ENCODE measurements at regions not wholly inside any gene's neighbourhood (a gene's known extent, or its start where the extent isn't known, plus 50 kb on each side); places are given as distances from the start of the nearest gene placed in this dataset.
"Not testable (repeated sequence)": the region's sequence is repeated elsewhere in the genome, so short reads cannot be mapped to it uniquely, and the experiment has no call there.

DNA sequence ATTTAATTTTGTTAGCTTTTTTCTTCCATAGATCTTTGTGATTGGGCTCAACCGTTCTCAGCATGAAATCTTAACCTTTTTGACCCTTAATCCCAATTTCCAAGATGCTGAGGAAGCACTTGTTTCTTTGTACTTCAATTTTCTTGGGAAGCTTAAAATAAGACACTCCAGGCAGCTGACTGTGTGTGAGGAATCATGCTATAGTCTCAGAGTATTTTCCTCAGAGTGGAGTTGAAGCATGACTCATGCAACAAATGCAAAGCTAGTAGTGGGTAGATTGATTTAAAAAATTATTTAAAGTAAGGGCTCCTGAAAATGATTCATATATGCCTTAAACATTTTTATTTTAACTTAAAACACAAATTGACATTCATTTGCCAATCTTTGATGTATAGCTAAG is 168.7 kb downstream of the BTBD3 start:
- H3K27me3 ChIP-seq (ENCODE audit: insufficient read depth, low read length): no peaks in the 10 kb centered on the region
- H3K4me3 ChIP-seq (ENCODE audit: low read length in 2 of 2): no peak overlapping the region
- no peaks in the 10 kb centered on the region for H3K36me3 ChIP-seq (ENCODE audit: insufficient read depth, low read length)
- POLR2A ChIA-PET (ENCODE audit: partially characterized antibody): no interaction called here
- H3K36me3 Mint-ChIP-seq: no peaks in the 10 kb centered on the region
- H3K9me3 Mint-ChIP-seq: peaks cover 0 to 9% (median 6%) of the 10 kb centered on the region in 8 donors
- no peaks in the 10 kb centered on the region for H3K4me1 Mint-ChIP-seq
- no peak overlapping the region for H3K27ac ChIP-seq (ENCODE audit: low read depth, low read length)
- no peak overlapping the region for H3K27ac Mint-ChIP-seq
- no peak for DNase-seq
- no peaks in the 10 kb centered on the region for H3K27me3 Mint-ChIP-seq
- H3K4me3 Mint-ChIP-seq: no peak overlapping the region
- CTCF ChIA-PET (ENCODE audit: partially characterized antibody): no interaction called here
- intact Hi-C loops (cut with micrococcal nuclease): no loop called here
- no peaks in the 10 kb centered on the region for H3K9me3 ChIP-seq (ENCODE audit: control insufficient read depth in 1 of 2, low read length in 2 of 2)
- H3K4me1 ChIP-seq (ENCODE audit: insufficient read depth, low read length): no peaks in the 10 kb centered on the region

DNA sequence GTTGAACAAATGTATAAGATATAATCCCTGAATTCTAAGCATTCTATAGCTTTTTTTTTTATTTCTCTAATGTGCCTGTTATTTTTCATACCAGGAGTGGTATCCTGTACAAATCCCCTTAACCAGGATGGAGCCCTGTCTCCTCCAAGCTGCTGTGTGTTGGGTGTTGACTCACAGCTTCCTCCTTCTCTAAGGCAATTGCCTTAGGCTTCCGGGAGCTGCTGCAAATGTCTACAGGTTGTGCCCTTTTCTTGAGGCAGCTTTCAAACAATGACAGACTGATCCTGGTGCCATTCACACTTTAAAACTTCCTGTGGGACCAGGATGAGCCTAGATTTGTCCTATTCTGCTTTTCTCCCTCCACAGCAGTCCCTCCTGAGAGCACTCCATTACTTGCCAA is 173.2 kb downstream of the BTBD3 start:
- no peak overlapping the region for H3K27ac Mint-ChIP-seq
- POLR2A ChIA-PET (ENCODE audit: partially characterized antibody): no interaction called here

DNA sequence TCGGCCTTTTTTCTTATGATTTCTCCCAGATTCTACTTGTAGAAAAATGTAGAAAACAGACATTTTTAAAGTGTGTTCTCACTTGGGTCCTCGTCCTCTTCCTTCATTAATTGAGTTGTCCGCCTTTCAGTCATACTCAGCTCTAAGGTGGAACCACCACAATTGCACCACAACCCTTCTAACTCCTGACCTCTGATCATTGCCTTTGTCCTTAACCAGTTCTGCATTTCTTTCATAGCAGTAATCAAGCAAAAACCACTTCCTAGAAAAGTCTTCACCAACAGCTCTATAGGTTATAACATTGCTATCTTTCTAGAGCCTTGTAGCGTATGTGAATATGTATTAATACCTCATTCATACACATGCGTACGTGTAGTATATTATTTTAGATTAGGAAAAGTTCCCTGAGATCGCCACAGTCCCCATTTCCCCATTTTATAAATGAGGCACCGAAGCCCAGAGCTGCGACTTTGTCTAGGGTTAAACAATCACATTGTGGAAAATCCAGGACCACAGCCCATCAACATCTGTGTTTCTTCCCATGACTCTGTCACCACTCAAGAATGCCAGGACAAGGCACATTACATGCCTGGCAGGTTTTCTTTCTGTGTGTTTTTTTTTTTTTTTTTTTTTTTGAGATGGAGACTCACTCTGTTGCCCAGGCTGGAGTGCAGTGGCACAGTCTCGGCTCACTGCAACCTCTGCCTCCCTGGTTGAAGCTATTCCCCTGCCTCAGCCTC is 175.5 kb downstream of the BTBD3 start:
- CTCF ChIA-PET (ENCODE audit: partially characterized antibody): no interaction called here
- no peaks in the 10 kb centered on the region for H3K36me3 Mint-ChIP-seq
- Histone ChIP-seq H3K27me3 (ENCODE audit: insufficient read depth, low read length) (no peaks in the 10 kb centered on the region), H3K9me3 (ENCODE audit: control insufficient read depth in 1 of 2, low read length in 2 of 2) (peaks cover 0 to 4% of the 10 kb centered on the region in 2 donors), H3K4me3 (ENCODE audit: low read length in 2 of 2) (no peak overlapping the region), H3K36me3 (ENCODE audit: insufficient read depth, low read length) (no peaks in the 10 kb centered on the region), H3K27ac (ENCODE audit: low read depth, low read length) (no peak overlapping the region), H3K4me1 (ENCODE audit: insufficient read depth, low read length) (no peaks in the 10 kb centered on the region)
- POLR2A ChIA-PET (ENCODE audit: partially characterized antibody): no interaction called here
- H3K27ac Mint-ChIP-seq: no peak overlapping the region
- no peaks in the 10 kb centered on the region for H3K4me1 Mint-ChIP-seq
- intact Hi-C loops (cut with micrococcal nuclease): no loop called here
- no peak overlapping the region for H3K4me3 Mint-ChIP-seq
- no peaks in the 10 kb centered on the region for H3K27me3 Mint-ChIP-seq
- no peak for DNase-seq
- H3K9me3 Mint-ChIP-seq: peaks cover 0 to 9% (median 3%) of the 10 kb centered on the region in 8 donors

More for the DNA sequence above, 173.2 kb downstream of the BTBD3 start:
- intact Hi-C loops (cut with micrococcal nuclease): no loop called here
- no peaks in the 10 kb centered on the region for H3K27me3 ChIP-seq (ENCODE audit: insufficient read depth, low read length)
- no peak overlapping the region for H3K4me3 ChIP-seq (ENCODE audit: low read length in 2 of 2)
- Mint-ChIP-seq H3K4me3 (no peak overlapping the region), H3K27me3 (no peaks in the 10 kb centered on the region), H3K36me3 (no peaks in the 10 kb centered on the region), H3K9me3 (peaks cover 0 to 8% (median 1%) of the 10 kb centered on the region in 8 donors), H3K4me1 (no peaks in the 10 kb centered on the region)
- H3K36me3 ChIP-seq (ENCODE audit: insufficient read depth, low read length): no peaks in the 10 kb centered on the region
- no peaks in the 10 kb centered on the region for H3K4me1 ChIP-seq (ENCODE audit: insufficient read depth, low read length)
- CTCF ChIA-PET (ENCODE audit: partially characterized antibody): no interaction called here
- peaks cover 0 to 4% of the 10 kb centered on the region in 2 donors for H3K9me3 ChIP-seq (ENCODE audit: control insufficient read depth in 1 of 2, low read length in 2 of 2)
- DNase-seq: no peak
- H3K27ac ChIP-seq (ENCODE audit: low read depth, low read length): no peak overlapping the region

DNA sequence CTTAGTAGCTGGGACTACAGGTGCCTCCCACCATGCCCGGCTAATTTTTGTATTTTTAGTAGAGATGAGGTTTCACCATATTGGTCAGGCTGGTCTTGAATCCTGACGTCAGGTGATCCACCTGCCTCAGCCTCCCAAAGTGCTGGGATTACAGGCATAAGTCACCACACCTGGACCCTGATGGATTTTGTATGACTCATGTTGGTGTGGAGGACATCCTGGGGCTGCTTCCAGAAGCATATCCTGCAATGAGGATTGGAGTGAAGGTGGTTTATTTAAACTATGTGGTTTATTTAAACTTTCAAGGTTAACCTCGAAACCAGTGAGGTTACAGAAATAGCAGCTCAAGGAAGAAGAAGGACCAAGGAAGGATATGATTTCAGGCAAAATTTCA is 176.1 kb downstream of the BTBD3 start:
- CTCF ChIA-PET (ENCODE audit: partially characterized antibody); H3K36me3 ChIP-seq (ENCODE audit: insufficient read depth, low read length); H3K27me3 Mint-ChIP-seq; DNase-seq; H3K4me3 Mint-ChIP-seq; H3K27ac ChIP-seq (ENCODE audit: low read depth, low read length); H3K9me3 ChIP-seq (ENCODE audit: control insufficient read depth in 1 of 2, low read length in 2 of 2); H3K36me3 Mint-ChIP-seq; H3K9me3 Mint-ChIP-seq; POLR2A ChIA-PET (ENCODE audit: partially characterized antibody); H3K27ac Mint-ChIP-seq; H3K4me3 ChIP-seq (ENCODE audit: low read length in 2 of 2); H3K4me1 ChIP-seq (ENCODE audit: insufficient read depth, low read length); H3K27me3 ChIP-seq (ENCODE audit: insufficient read depth, low read length); H3K4me1 Mint-ChIP-seq; intact Hi-C loops (cut with micrococcal nuclease): not testable (repeated sequence)

DNA sequence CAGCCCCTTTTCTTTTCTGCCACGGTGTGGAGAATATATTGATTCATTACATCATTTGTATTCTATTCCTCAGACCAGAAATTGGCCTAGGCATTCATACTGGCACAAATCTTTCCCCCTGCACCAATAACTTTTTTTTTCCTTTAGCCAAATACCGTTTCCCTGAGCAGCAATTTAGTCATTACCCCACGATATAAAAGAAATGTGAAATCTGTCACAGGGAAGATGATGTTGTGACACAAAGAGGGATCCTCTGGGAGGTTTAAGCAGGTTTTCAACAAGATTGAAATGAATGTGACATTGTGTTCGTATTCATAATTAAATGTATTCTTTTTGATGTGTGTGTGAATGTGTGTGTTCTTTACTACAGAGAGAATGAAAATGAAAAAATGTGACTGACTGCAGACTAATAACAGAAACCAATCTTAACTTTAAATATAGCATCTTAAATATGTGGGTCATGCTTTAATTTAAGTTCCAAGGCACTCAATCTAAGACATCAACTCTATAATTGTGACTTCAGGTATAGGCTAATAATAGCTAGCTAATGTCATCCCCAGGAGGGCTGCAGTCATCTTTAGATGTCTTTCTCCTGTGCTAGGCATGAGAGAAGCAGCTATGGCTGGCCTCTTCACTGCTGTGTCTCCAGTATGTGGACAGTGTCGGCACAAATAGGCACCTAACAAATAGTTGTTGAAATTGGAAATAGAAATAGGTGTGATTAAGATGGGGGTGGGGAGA is 177.7 kb downstream of the BTBD3 start:
- Histone ChIP-seq H3K27ac (ENCODE audit: low read depth, low read length) (no peak overlapping the region), H3K36me3 (ENCODE audit: insufficient read depth, low read length) (no peaks in the 10 kb centered on the region), H3K27me3 (ENCODE audit: insufficient read depth, low read length) (no peaks in the 10 kb centered on the region), H3K4me1 (ENCODE audit: insufficient read depth, low read length) (no peaks in the 10 kb centered on the region), H3K9me3 (ENCODE audit: control insufficient read depth in 1 of 2, low read length in 2 of 2) (peaks cover 0 to 4% of the 10 kb centered on the region in 2 donors), H3K4me3 (ENCODE audit: low read length in 2 of 2) (no peak overlapping the region)
- intact Hi-C loops (cut with micrococcal nuclease): no loop called here
- no peak overlapping the region for H3K4me3 Mint-ChIP-seq
- no peaks in the 10 kb centered on the region for H3K4me1 Mint-ChIP-seq
- no peak for DNase-seq
- H3K36me3 Mint-ChIP-seq: no peaks in the 10 kb centered on the region
- no peaks in the 10 kb centered on the region for H3K27me3 Mint-ChIP-seq
- POLR2A ChIA-PET (ENCODE audit: partially characterized antibody): no interaction called here
- H3K27ac Mint-ChIP-seq: no peak overlapping the region
- peaks cover 0 to 11% (median 8%) of the 10 kb centered on the region in 8 donors for H3K9me3 Mint-ChIP-seq
- CTCF ChIA-PET (ENCODE audit: partially characterized antibody): no interaction called here

DNA sequence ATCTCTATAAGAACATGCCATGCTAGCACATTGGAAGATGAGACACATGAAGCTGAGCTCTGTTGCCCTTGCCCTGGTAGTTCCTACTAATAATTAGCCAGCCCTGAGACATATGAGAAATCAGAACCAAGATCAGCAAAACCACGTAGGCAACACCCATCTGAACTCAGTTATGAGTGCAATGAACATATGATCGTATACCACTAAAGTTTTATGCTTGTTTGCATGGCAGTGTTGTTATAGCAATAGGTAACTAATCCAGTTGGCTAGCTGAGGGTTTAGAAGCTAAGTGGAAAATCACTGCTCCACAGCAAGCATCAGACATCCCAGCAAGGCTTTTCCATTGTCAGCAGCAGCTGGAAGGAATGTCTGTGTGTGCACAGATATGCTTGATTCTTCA is 180.7 kb downstream of the BTBD3 start:
- POLR2A ChIA-PET (ENCODE audit: partially characterized antibody): no interaction called here
- intact Hi-C loops (cut with micrococcal nuclease): no loop called here

DNA sequence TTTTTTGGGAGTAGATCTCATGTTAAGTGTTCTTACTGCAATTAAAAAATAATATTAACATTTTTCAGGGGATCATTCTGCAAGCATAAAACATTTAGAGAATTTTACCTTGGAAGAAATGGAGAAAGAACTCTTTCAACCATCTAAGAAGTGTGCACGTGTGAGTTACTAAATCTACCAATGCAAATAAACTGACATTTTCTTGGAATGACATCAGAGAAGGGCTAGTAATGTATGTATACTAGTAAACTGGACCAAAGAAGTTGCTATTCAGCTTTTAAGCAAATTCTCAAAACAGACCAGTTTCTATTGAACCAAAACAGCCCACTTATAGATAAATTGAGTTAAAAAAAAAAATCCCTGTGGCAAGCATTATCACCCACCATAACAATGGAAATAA is 191.2 kb downstream of the BTBD3 start:
- no peak overlapping the region for H3K4me3 ChIP-seq (ENCODE audit: low read length in 2 of 2)
- no peaks in the 10 kb centered on the region for H3K36me3 ChIP-seq (ENCODE audit: insufficient read depth, low read length)
- H3K36me3 Mint-ChIP-seq: no peaks in the 10 kb centered on the region
- H3K27me3 Mint-ChIP-seq: no peaks in the 10 kb centered on the region
- H3K4me1 Mint-ChIP-seq: no peaks in the 10 kb centered on the region
- H3K9me3 Mint-ChIP-seq: peaks cover 3 to 21% (median 14%) of the 10 kb centered on the region in 8 donors
- ChIA-PET CTCF (ENCODE audit: partially characterized antibody) (no interaction called here), POLR2A (ENCODE audit: partially characterized antibody) (no interaction called here)
- no peaks in the 10 kb centered on the region for H3K27me3 ChIP-seq (ENCODE audit: insufficient read depth, low read length)
- H3K4me1 ChIP-seq (ENCODE audit: insufficient read depth, low read length): no peaks in the 10 kb centered on the region
- no peak overlapping the region for H3K4me3 Mint-ChIP-seq
- no peak overlapping the region for H3K27ac Mint-ChIP-seq
- no peak overlapping the region for H3K27ac ChIP-seq (ENCODE audit: low read depth, low read length)
- H3K9me3 ChIP-seq (ENCODE audit: control insufficient read depth in 1 of 2, low read length in 2 of 2): no peaks in the 10 kb centered on the region
- DNase-seq: no peak
- intact Hi-C loops (cut with micrococcal nuclease): loop anchor here (10.0 kb wide), 1 partner anchor 56 kb away; no protein-coding TSS in a partner anchor

More for the DNA sequence above, 180.7 kb downstream of the BTBD3 start:
- Mint-ChIP-seq H3K36me3 (no peaks in the 10 kb centered on the region), H3K27me3 (no peaks in the 10 kb centered on the region), H3K9me3 (peaks cover 0 to 21% (median 12%) of the 10 kb centered on the region in 8 donors), H3K4me1 (no peaks in the 10 kb centered on the region), H3K4me3 (no peak overlapping the region), H3K27ac (no peak overlapping the region)
- no peaks in the 10 kb centered on the region for H3K27me3 ChIP-seq (ENCODE audit: insufficient read depth, low read length)
- H3K27ac ChIP-seq (ENCODE audit: low read depth, low read length): no peak overlapping the region
- H3K36me3 ChIP-seq (ENCODE audit: insufficient read depth, low read length): no peaks in the 10 kb centered on the region
- H3K4me3 ChIP-seq (ENCODE audit: low read length in 2 of 2): no peak overlapping the region
- H3K4me1 ChIP-seq (ENCODE audit: insufficient read depth, low read length): no peaks in the 10 kb centered on the region
- no peak for DNase-seq
- CTCF ChIA-PET (ENCODE audit: partially characterized antibody): no interaction called here
- H3K9me3 ChIP-seq (ENCODE audit: control insufficient read depth in 1 of 2, low read length in 2 of 2): peaks cover 0 to 4% of the 10 kb centered on the region in 2 donors

Measured in CD4-positive, alpha-beta memory T cell (primary cell).